Hematopoietic multipotent progenitor cell treated with erythropoietin and hydrocortisone succinate and interleukin-3 and kit ligand, for 15 days (in vitro differentiated cells): ENCODE measurements at regions not wholly inside any gene's neighbourhood (a gene's known extent, or its start where the extent isn't known, plus 50 kb on each side); places are given as distances from the start of the nearest gene placed in this dataset.

ENCODE experiments used
- DNase-seq: peaks from one replicate; pipeline ENCODE4 v3.0.0-alpha.2; 2015; ENCODE audit warnings: low spot score

- DNase-seq = no peak
Observed at GRCh38 chr5:87949676-87950631, 318.7 kb downstream of the TMEM161B start.

- no peak for DNase-seq
Observed at GRCh38 chr5:87948486-87948885, 320.2 kb downstream of the TMEM161B start.

- DNase-seq = no peak
Observed at GRCh38 chr5:87946271-87946670, 322.4 kb downstream of the TMEM161B start.

GRCh38 chr5:87945286-87945650, 323.4 kb downstream of the TMEM161B start:
- no peak for DNase-seq

GRCh38 chr5:87944553-87945285, 323.9 kb downstream of the TMEM161B start:
- no peak for DNase-seq

GRCh38 chr5:87940775-87941174, 327.9 kb downstream of the TMEM161B start:
- no peak for DNase-seq

- no peak for DNase-seq
Observed at GRCh38 chr5:87936667-87937066, 332.0 kb downstream of the TMEM161B start.

- no peak for DNase-seq
Observed at GRCh38 chr5:87924436-87924835, 344.2 kb downstream of the TMEM161B start.

- DNase-seq = no peak
Observed at GRCh38 chr5:87916320-87916719, 352.3 kb downstream of the TMEM161B start.

- DNase-seq = no peak
Observed at GRCh38 chr5:87912419-87912818, 356.2 kb downstream of the TMEM161B start.

- no peak for DNase-seq
Observed at GRCh38 chr5:87909382-87909781, 359.3 kb downstream of the TMEM161B start.

- no peak for DNase-seq
Observed at GRCh38 chr5:87906962-87907361, 361.7 kb downstream of the TMEM161B start.

GRCh38 chr5:87900419-87900818, 368.2 kb downstream of the TMEM161B start:
- no peak for DNase-seq

GRCh38 chr5:87899721-87900131, 368.9 kb downstream of the TMEM161B start:
- DNase-seq = no peak

- no peak for DNase-seq
Observed at GRCh38 chr5:87899208-87899661, 369.4 kb downstream of the TMEM161B start.

GRCh38 chr5:87898574-87898973, 370.1 kb downstream of the TMEM161B start:
- DNase-seq = no peak

- no peak for DNase-seq
Observed at GRCh38 chr5:87888139-87888538, 380.5 kb downstream of the TMEM161B start.

- no peak for DNase-seq
Observed at GRCh38 chr5:87887247-87887646, 381.4 kb downstream of the TMEM161B start.

- DNase-seq = no peak
Observed at GRCh38 chr5:87886164-87886563, 382.5 kb downstream of the TMEM161B start.

GRCh38 chr5:87885758-87886157, 382.9 kb downstream of the TMEM161B start:
- no peak for DNase-seq

- no peak for DNase-seq
Observed at GRCh38 chr5:87877495-87877894, 391.1 kb downstream of the TMEM161B start.

- DNase-seq = no peak
Observed at GRCh38 chr5:87877023-87877422, 391.6 kb downstream of the TMEM161B start.

- DNase-seq = no peak
Observed at GRCh38 chr5:87876616-87877015, 392.0 kb downstream of the TMEM161B start.
